Tongue (tissue), 1 donor: ENCODE measurements at regions not wholly inside any gene's neighbourhood (a gene's known extent, or its start where the extent isn't known, plus 50 kb on each side); places are given as distances from the start of the nearest gene placed in this dataset.

ENCODE experiments used
- DNase-seq: peaks from one replicate; pipeline ENCODE4 v3.0.0-alpha.2; 2015

- peak; percentile 46 for DNase-seq
These were observed 155.0 kb downstream of the C7orf25 start for GRCh38 chr7:42756841-42757240.

- peak; percentile 56 for DNase-seq
These were observed 158.0 kb downstream of the C7orf25 start for GRCh38 chr7:42753811-42754363.

DNA sequence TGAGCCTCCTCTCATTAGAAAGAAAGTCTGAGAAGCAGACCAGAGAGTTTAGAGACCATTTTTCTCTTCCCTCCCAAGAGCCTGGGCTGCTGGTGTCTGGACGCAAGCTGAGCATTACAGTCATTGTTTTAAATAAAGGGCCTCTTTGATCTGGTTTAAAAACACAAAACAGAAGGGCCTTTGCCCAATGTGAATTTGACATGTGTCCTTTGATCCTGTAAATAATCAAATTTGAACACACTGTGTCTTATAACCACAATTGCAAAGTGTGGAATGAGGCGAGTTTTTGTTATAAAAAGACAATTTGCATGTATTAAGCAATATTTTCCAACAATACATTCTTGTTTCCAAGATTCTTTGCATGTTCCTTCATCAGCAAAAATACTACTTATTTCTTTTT lies 158.5 kb downstream of the C7orf25 start:
- peak; percentile 50 for DNase-seq

DNA sequence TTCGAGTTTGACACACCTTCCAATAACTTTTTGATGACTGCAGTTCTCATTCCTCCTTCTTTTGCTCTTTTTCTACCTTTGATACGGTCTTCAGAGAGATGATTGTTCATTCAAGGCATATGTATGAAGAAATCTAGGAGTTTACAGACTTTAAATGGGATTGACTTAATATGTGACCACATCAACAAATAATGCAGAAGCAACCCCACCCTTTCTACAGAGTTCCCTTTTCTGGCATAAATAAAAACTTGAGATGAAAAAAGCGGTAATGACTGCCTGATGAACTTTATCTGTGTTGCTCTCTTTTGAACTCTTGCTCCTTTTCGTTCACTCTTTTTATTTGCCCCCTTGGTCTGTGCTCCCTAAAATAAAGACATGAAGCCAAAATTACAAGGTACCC lies 161.7 kb downstream of the C7orf25 start:
- no peak for DNase-seq

DNA sequence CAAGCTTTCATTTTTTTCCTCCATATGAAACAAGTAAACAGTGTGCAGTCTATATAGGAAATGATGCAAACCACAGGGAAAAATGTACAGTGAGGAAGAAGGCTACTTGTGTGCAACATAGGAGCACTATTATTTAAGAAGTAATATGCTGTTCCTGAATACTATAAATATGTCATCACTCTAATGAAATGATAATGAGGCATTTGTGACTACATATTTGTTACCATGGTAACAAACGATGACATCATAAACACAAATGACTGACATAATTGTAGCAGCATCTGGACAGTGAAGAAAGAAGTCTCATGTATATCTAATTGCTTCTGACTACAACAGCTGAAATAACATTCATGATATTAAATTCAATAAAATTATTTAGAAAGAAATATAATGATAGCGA lies 164.8 kb downstream of the C7orf25 start:
- DNase-seq: peak; percentile 70

GRCh38 chr7:42746214-42746613 lies 165.7 kb downstream of the C7orf25 start:
- DNase-seq: no peak

GRCh38 chr7:42745357-42746059 lies 166.4 kb downstream of the C7orf25 start:
- peak; percentile 59 for DNase-seq

- DNase-seq: no peak
These were observed 167.1 kb downstream of the C7orf25 start for GRCh38 chr7:42744746-42745145.

DNA sequence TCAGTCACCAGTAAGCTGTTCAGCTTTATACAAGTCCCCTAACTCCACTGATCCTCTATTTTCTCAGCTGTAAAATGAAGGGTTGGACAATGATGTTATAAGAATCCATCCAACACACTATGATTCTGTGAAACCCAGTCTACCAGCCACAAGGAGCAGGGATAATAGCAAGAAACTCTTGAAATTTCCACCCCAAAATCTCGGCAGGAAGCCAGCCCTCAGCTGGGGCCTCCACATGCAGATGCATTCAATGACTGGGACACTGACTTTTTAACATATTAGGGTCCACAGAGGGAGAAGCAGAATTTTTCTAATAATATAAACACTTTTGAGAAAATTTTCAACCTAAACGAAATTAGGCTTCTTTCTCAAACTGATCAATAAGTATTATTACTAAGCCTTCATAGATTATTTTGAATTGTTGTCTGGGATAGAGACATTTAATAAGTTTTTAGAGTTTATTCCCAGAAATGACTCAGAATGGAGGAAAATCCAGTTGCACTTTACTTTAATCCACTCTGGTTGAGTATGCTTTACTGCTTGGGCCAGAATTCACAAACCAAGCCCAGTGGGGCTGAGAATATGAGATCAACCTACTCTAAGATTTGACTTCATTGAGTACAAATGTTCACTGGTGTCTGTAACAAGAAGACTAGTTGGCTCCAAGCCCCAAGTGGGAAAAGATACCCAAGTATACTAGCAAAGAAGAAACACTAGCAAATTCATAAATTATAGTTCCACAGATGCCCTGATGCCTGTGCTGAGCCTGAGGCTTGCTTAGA lies 168.6 kb downstream of the C7orf25 start:
- DNase-seq: no peak

DNA sequence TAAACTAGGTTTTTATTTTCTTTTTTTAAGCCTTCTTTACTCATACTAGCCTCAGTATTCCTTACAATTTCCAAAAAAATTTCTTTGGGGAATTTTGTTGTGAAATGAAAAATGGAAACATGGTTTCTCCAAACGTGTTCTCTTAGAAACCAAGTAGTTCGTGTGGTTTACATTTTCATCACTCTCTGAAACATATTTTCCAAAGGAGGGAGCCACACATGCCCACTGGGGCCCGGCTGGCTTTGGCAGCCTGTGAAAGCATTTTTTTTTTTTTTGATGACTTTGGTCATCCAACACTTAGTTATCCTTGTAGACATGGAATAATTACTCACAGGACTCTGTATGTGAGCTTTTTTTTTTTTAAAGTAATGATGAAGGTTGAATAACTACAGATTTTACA lies 169.6 kb downstream of the C7orf25 start:
- DNase-seq: no peak

GRCh38 chr7:42740408-42740807 lies 171.5 kb downstream of the C7orf25 start:
- DNase-seq: peak; percentile 39

- DNase-seq: peak; percentile 92
These were observed 172.2 kb downstream of the C7orf25 start for GRCh38 chr7:42739638-42740037.

DNA sequence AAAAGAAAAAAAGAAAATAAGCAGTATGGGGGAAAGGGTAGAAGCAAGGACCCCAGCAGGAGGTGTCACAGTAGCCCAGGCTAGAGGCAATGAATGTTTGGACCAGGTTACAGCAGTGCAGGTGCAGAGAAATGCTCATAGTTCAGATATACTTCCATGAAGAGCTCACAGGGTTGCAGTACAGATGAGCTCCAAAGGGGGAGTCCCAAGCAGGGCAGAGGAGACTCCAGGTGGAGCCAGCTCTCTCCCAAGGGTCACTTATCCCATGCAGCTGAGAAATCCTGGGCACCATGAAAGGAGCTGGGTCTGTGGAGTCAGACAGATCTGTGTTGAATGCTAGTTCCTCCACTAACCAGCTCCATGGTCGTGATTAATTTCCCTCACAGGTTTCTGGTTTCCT lies 174.9 kb downstream of the C7orf25 start:
- no peak for DNase-seq

GRCh38 chr7:42735081-42735480 lies 176.8 kb downstream of the C7orf25 start:
- no peak for DNase-seq

DNA sequence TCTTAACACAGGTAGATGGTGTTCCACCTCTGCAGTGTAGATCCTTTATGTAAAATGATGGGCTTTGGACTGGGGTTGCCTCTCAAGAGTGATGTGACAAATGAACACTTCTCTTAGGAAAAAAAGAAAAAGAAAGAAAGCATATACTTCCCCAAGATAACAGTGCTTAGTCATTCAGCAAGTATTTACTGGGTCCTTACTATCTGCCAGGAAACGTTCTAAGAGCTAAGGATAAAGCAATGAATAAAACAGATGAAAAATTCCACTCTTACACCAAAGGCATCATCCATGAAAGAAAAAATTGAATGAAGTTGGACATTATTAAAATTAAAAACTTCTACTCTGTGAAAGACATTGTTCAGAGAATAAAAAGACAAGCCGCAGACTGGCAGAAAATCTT lies 177.3 kb downstream of the C7orf25 start:
- DNase-seq: no peak

DNA sequence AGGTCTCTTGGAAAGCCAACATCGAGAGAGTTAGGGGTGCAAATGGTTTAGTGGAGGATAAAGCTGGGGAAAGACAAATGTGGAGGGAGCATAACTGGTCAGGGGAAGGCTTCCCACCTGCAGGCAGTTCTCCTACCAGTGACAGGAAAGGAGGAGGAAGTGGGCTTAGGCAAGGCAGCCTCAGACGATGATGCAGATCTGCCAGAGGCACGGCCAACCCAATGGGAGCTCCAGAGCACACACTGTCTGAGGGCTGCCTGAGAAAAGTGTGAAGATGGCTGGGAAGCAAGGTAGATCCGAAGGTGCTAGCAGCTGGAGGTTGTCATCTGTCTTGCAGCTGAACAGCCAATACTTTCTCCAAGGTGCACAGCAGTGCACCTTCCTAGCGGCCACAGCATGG lies 178.8 kb downstream of the C7orf25 start:
- DNase-seq: no peak

DNA sequence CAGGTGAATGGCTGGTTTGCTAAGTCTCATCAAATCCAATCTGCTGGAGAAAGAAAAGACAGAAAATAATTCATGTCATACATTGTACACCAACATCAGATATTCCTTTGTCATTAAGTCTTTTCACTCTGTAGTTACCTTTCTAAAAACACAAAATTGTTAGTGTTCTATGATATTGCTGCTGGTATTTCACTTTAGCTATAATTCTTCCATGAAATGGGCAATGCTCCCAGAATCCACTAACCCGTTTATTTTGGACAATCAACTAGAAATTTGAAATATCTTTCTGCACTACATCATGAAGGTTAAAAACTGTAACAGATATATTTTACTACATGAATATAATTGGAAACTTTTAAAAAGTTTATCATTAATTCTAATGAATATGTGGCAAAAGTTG lies 181.3 kb downstream of the C7orf25 start:
- peak; percentile 44 for DNase-seq

DNA sequence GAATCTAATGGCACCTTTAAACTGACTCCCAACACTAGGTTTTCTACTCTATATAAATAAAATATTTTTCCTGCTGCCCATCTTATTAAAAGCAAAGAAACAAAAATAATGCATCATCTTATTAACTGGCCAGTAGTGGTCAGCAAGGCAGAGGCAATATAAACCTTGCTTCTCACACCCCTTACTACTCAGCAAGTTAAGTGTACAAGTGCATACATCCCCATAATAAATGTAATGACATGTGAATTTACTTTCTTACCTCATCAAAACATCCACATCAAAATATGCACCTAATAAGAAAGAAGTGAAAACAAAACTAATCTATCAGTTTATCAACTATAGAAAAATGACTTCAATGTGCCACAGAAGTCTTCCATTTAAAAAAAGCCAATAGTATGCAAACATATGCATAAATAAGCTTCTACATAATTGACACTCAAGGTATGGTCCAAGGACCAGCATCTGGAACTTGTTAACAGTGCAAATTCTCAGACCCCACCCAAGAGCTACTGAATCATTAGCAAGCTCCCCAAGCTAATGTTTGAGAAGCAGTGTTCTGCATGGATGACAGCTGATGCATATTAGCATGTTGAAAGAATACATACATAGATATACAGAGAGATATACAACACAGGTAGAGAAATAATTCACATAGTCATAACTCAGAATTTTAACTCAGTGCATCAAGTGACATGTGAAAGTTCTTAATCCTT lies 182.7 kb downstream of the C7orf25 start:
- no peak for DNase-seq

DNA sequence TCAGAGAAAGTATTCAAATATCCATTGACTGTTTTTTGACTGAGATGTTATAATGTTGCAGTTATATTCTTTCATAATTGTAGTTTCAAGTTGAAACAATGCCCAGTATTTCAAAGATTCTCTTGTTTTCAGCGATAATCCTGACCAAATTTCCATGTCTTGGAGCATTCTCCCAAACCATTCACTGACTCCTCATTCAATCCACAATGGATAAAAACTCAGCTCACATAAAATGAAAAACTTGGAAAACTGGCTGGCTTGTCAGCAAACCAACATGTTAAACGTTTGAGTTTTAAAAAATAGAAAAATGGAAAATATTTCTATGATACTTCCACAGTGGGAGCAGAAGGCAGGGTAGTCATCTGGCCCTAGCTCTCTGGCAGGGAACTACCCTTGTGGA lies 184.4 kb downstream of the C7orf25 start:
- DNase-seq: no peak

GRCh38 chr7:42726066-42726785 lies 185.6 kb downstream of the C7orf25 start:
- DNase-seq: no peak

DNA sequence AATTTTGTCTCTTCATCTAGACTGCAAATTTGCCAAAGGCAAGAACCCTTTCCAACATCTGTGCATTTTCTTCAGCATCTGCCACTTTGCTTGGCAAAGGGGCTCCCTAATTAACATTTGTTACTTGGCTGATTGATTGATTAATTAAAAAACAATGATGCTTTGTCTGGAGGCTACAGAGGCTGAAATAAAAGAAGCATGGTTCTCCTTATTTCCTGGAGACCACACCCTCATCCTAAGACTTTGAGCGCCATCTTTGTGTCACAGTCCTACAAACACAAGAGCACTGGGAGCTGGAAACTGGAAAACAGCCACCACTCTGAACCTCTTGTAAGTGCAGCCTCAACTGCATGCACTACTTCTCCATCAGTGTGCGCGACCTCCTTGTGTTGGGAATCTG lies 189.2 kb downstream of the C7orf25 start:
- peak; percentile 76 for DNase-seq

DNA sequence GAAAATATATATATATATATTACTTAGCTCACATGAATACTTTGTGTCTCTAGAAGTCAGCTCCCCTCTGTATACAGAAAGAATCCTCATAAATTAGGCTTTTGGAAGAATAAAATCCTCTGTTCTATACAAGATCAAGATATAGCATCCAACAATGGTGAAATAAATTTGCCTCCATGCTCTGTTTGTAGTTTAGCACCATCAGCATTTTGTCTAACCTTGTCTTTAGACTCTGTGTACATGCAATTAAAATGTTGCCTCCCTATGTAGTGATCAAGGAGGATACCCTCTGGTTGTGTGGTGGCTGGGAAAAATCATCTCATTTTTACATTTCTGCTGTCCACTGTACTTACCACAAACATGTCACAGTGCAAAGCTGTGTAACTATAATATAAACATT lies 189.7 kb downstream of the C7orf25 start:
- DNase-seq: no peak
